HEK293 (cell line): ENCODE measurements at regions not wholly inside any gene's neighbourhood (a gene's known extent, or its start where the extent isn't known, plus 50 kb on each side); places are given as distances from the start of the nearest gene placed in this dataset.

Experiments used
- ZNF274 ChIP-seq, 2 experiments: fragments of 200-500 bp in 1 of 2; fragments of 450-650 bp in 1 of 2; sonication (Bioruptor generic) in 1 of 2; formaldehyde crosslinking in 1 of 2; IDR thresholded peaks; 2 replicates each; pipeline versions ENCODE4 v1.5.1 to v1.6.1; 2014 to 2016; ENCODE audit warnings: borderline replicate concordance in 1 of 2, inconsistent platforms in 1 of 2, low read length in 1 of 2, missing biosample characterization in 1 of 2, missing genetic modification characterization in 1 of 2
- ZSCAN30 ChIP-seq: fragments of 450-650 bp; IDR thresholded peaks from 2 replicates; pipeline ENCODE4 v1.5.1; 2018; ENCODE audit warnings: missing biosample characterization, mild to moderate bottlenecking, missing genetic modification characterization, moderate library complexity

GRCh38 chr13:84536906-84537305 is 654.6 kb upstream of the SLITRK1 start:
- no peak for TF ChIP-seq ZSCAN30 (tag by site-specific recombination)
- no peak for TF ChIP-seq ZNF274 (IDR thresholded peaks at IDR 0.05; ENCODE audit: low read length)
- no peak for TF ChIP-seq ZNF274 (tag by site-specific recombination; IDR thresholded peaks at IDR 0.05; ENCODE audit: borderline replicate concordance)
